Body of pancreas (tissue), 4 donors: ENCODE measurements at regions not wholly inside any gene's neighbourhood (a gene's known extent, or its start where the extent isn't known, plus 50 kb on each side); places are given as distances from the start of the nearest gene placed in this dataset.

ENCODE experiments used
- POLR2A ChIP-seq, 3 donors: fragments of 450-650 bp; IDR thresholded peaks; one replicate each; pipeline ENCODE4 v1.6.1; 2016; ENCODE audit warnings: antibody characterized with exemption in 3 of 3, mild to moderate bottlenecking in 2 of 3
- TF ChIP-seq, protein P1 (sequence below), 7 experiments: fragments of 450-650 bp in 4 of 7; fragments of 200-600 bp in 3 of 7; sonication (generic) in 3 of 7; IDR thresholded peaks; one replicate each; pipeline ENCODE4 v1.5.1; 2016 to 2019; ENCODE audit warnings: antibody characterized with exemption in 7 of 7

DNA sequence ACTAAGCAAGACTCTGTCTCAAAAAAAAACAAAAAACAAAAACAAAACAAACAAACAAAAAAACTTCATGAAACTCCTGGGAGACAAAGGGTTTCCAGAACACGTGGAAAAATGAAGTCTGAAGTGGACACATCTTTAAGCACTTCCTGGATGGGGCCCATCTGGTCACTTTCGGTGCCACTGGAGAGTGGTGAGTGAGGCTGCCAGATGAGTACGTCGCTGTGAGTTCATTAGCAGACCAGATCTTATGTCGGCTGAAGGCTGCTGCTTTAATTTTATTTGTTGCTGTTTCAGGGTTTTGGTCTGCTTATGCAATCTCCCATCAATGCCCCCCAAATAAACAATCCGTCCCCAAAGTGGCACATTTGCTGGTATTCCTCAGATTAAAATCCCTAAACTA is 64.4 kb downstream of the NPTX2 start:
- TF ChIP-seq, protein P1, sequence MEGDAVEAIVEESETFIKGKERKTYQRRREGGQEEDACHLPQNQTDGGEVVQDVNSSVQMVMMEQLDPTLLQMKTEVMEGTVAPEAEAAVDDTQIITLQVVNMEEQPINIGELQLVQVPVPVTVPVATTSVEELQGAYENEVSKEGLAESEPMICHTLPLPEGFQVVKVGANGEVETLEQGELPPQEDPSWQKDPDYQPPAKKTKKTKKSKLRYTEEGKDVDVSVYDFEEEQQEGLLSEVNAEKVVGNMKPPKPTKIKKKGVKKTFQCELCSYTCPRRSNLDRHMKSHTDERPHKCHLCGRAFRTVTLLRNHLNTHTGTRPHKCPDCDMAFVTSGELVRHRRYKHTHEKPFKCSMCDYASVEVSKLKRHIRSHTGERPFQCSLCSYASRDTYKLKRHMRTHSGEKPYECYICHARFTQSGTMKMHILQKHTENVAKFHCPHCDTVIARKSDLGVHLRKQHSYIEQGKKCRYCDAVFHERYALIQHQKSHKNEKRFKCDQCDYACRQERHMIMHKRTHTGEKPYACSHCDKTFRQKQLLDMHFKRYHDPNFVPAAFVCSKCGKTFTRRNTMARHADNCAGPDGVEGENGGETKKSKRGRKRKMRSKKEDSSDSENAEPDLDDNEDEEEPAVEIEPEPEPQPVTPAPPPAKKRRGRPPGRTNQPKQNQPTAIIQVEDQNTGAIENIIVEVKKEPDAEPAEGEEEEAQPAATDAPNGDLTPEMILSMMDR (IDR thresholded peaks at IDR 0.05) = no peak
- no peak for TF ChIP-seq POLR2A (IDR thresholded peaks at IDR 0.05)
